NCI-H446 treated with DMSO at 0.1 percent for 48 hours (cell line): ENCODE measurements at regions not wholly inside any gene's neighbourhood (a gene's known extent, or its start where the extent isn't known, plus 50 kb on each side); places are given as distances from the start of the nearest gene placed in this dataset.
"Not testable (repeated sequence)": the region's sequence is repeated elsewhere in the genome, so short reads cannot be mapped to it uniquely, and the experiment has no call there.

ENCODE experiments used
- DNase-seq: peaks from one replicate; lab custom pipeline; 2025; lab: John Stamatoyannopoulos, UW

DNA sequence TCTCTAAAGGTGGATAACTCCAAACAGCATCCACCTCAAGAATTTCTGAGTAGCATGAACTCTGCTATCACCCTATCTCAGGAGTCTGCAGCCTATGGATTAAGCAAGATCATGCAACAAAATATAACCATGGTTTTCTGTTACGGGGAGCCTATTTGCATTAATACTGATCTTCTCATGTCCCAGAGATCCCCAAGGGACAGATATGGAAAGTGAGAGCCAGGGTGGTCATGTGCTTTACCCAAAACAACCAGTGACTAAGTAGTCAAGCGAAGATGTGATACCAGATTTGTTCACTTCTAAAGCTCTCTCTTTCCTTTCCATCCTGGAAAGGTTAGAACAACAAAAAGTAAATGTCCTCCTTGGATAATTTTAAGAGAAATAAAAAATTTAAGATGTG, 125.1 kb downstream of the PRRX1 start:
- no peak for DNase-seq

DNA sequence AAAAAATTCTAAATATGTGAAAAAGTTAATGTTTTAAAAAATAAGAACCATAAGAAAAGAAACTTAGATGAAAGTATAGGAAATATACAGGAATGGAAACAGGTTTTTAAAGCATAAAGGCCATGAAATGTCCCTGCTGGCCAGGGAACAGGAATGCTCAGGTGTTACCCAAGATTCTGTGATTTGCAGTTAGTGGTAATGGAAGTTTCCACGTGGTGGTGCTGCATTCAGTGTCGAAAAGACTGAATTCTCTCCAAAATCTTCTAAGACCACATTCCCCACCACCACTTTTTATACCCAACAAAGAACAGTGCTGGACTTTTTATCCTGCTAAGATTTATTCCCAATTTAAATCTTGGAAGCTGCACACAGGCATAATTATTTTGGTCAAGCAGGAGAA, 126.2 kb downstream of the PRRX1 start:
- DNase-seq = no peak

DNA sequence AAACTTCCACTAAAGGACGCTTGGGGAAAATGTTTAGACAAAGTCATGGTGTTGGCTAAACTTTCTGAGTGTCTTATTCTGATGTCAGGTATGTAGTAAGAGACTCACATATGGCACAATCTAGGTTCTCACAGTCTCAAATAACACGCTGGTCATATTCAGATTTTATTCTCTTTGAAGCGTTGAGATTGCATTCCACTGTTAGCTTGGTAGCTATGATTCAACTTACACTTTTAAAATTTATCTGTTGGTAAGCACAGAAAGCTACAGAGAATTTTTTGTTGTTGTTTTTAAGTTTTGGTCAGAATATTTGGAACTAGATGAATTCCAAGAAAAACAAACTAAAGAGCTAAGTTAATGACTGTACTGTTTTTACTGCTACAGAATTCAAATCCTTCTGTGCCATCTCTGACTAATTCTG, 126.7 kb downstream of the PRRX1 start:
- no peak for DNase-seq

DNA sequence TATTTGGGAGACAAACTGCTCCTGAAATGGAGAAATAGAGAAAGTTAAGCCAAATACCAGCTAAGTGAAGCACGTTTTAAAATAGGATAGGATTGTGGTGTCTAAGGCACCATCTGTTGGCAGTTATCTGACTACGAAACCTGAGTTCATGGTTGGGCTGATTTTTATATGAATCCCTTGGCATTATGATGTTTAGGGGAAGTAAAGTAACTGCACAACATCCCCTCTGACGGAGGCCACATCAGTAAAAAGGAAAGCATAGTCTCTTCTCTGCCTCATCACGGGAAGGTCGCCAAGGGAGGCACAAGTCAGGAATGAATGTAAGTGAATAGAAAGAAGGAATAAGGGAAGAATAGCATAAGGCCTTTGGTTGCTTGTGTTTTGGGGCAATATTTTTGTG, 128.0 kb downstream of the PRRX1 start:
- no peak for DNase-seq

DNA sequence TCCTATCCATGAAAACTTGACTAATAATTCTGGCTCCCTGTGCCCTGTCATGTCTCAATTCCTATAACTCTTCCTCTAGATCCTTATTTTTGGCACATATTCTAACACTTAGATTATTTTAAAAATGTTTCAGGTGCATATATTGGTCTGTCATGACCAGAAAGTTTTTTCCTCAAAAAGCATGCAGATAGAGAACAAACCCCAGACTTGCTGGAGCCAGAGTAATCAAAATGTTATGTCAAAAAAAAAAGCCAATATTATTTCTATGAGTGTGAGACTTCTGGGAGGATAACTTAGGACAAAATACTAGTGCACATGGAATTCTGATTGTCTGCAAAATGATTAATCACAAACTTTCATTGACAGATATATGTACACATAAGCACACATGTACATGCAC, 135.1 kb upstream of the MROH9 start:
- DNase-seq = no peak

DNA sequence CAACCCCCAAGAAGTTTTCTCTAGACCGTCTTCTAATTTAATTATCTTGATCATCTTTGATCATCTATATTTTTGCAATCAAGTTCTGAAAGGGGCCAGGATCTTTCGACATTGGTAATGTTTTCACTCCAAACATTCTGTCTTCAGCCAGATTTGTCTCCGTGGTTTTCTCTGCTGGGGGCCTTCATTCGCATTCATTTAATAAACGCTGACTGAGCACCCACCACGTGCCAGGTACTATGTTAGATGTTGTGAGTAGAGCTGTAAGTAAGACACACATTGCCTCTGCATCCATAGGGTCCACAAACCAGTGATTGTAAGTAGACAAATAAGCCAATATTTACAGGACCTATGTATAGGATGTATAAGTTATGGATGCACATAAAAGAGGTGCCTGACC, 134.5 kb upstream of the MROH9 start:
- DNase-seq = no peak

DNA sequence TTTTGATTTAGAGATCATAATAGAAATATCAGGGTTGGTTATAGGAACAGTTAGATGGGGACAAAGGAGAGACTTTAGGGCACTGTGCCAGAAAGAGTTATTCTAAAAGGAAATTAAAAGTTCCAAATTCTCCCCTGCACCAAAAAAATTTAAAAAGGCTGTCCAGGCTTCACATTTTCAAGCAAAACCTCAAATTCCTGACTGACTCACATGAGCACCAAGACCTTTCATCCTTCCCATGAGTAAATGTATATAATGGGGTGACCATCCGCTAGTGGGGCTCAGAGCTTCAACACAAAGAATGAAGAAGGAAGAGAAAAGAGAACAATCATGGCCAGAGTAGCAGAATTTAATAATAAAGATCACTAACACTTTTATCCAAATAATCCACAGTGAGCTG, 131.6 kb upstream of the MROH9 start:
- DNase-seq = no peak

DNA sequence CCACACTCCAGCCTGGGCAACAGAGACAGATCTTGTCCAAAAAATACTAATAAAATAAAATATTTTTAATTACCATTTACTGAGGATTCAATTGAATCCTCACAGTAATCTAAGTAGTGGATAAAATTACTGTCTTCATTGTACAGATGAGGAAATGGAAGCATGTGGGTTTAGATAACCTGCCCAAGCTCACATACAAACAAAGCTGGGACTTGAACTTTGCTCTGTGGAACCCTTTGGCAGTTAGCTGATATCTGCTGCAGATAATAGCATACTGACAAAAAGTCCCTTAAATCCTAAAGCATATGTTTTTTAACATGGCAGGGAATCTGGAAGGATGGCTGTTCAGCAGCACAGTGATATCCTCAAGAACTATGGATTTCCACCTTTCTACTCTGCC, 130.9 kb upstream of the MROH9 start:
- DNase-seq = no peak

DNA sequence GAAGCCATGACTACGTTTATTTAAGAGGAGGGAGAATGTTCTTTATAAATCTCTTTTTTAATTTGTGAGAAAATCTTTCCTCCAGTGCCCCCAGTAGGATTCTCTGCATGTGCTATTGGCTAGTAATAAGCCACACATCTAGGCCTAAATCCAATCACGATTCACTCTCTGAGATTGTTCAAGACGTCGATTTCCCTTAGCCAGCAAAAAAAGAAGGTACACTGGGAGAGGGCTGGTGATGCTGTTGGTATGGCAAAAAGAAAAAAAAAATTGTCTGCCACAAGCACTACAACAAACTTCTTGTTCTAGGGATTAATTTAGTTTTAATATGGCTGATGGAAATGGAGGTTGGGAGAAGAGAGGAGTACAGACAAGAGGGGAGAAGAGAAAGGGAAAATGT, 130.5 kb upstream of the MROH9 start:
- DNase-seq = no peak

DNA sequence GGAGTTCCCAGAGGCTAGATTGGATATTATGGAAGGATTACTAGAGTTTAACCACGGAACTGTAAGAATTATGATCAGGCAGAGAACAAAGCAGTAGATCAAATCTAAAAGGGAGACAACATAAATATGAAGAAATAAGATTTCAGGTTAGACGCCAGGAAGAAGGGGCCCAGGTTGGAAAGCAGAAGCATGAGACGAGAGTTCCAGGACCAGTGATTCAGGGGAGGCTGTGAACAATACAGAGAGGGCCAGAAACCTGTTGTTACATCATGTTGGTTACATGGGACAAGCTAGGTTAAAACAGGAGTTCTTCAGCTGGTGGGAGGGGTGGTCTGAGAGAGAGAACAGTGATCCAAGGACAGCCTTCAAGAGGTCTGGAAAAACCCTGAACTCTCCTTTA, 128.4 kb upstream of the MROH9 start:
- DNase-seq = no peak

DNA sequence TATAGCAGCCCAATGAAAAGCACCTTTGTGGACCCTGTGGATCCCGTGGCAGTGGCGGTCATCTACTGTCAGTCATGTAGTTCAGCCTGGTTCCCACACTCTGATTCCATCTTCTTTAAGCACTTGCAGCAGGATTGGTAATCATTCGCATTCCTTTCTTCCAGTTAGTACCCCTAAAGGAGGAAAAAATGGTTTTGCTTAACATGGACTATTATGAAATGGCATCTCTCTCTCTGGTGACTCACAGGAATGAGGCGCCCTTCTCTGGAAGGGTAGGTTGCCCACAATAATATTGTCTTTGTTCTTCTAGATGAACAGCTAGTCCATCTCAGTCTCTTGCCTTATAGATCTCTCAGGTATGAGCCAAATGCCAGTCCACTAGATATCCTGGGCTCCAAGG, 127.9 kb upstream of the MROH9 start:
- DNase-seq = no peak

DNA sequence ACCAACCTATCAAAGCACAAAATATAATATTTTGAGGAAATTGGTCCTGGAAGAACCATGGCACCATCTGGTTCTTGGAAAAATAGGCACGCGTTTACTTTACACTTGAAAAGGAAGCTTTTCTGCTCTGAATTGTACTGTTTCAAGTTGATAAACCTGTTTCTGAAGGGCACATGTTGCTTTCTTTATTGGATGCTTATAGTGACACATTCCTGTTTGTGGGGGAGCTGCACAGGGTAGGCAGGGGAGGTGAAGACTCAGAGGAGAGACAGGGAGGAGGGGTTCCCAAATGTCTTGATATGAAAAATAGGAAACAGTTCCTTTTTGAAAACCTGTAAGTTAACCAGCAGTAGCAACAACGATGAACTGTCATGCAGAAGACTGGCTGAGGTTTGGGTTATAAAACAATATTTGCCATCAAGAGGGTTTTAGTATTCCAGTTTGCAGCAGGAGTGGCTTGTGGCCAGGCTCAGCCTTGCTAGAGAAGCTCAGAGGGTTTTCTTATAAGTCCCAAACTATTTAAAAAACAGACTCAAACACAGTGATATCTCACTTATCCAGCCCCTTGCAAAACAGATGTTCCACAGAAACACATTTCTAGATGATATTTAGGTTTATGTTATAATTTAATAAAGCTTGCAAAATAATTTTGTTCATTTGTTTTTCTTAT, 127.0 kb upstream of the MROH9 start:
- no peak for DNase-seq

DNA sequence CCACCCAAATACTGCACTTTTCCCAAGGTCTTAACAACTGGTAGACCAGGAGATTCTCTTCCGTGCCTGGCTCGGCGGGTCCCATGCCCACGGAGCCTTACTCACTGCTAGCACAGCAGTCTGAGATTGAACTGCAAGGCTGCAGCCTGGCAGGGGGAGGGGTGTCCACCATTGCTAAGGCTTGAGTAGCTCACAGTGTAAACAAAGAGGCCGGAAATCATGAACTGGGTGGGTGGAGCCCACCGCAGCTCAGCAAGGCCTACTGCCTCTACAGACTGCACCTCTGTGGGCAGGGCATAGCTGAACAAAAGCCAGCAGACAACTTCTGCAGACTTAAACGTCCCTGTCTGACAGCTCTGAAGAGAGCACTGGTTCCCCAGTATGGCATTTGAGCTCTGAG, 124.3 kb upstream of the MROH9 start:
- not testable (repeated sequence) for DNase-seq

DNA sequence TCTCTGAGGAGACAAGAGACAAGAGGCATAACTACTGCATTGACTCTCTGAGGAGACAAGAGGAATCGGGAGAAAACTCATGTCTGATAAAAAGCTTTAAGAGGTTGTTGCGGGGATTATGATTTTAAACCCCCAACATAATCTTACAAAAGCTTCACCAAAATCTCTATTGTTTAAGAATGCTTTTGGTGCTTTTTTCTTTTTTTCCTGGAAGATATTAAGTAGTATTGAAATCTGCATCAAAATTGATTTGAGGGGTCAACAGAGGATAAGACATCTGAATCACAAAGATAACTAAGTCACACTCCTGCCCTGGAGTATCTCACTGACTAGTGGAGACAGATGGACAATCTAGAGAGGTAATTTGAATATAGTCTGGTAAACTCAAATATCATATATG, 115.6 kb upstream of the MROH9 start:
- no peak for DNase-seq

DNA sequence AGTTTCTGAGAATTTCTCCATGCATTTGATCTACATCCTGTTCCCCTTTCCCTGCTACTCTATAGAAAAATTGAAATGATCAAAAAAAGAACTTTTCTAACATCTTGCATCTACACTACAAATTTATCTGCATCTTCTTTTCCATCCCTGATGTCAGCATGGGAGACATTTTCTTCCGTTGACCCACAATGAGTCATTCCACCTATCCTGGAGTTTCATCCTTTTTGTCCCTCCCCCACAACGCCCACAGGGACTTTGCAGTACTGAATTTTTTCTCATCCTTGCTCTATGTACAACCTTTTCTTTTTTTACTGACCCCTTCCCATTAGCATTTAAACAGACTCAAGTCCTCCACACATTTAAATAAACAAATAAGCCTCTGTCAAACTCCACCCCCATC, 112.2 kb upstream of the MROH9 start:
- DNase-seq = no peak

DNA sequence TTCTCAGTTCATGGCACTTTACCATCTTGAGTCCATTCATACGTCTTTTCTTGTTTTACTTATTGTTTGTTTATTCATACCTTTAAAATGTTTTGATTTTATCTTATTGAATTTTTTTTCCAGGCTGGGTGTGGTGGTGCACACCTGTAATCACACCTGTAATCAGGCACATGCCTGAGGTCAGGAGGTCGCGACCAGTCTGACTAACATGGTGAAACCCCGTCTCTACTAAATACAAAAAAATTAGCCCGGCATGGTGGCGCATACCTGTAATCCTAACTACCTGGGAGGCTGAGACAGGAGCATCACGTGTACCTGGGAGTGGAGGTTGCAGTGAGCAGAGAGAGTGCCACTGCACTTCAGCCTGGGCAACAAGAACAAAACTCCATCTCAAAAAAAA, 104.1 kb upstream of the MROH9 start:
- no peak for DNase-seq

DNA sequence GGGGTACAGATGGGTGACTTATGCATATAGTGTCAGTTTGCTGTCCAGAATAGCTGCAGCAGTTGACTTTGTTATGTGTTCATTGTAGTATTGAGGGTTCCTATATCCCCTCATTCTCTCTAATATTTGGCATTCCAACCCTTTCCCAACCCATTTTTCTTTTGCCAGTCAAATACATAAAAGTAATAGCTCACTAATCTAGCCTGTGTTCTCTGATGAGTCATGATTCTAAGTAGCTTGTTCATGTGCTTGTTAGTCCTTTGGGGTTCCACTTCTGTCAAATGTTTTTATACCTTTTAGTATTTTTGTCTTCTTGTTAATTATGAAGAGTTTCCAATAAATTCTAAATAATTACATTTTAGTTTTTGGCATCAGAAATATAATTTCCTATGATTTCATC, 99.2 kb upstream of the MROH9 start:
- no peak for DNase-seq

DNA sequence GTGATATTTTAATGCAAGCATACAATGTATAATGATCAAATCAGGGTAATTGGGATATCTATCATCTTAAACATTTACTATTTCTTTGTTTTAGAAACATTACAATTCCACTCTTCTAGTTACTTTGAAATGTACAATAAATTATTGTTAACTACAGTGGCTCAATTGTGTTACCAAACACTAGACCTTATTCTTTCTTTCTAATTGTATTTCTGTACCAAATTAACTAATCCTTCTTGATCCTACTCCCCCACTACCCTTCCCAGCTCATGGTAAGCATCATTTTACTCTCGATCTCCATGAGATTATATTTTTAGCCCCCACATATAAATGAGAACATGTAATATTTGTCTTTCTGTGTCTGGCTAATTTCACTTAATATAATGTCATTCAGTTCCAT, 95.0 kb upstream of the MROH9 start:
- DNase-seq = no peak

DNA sequence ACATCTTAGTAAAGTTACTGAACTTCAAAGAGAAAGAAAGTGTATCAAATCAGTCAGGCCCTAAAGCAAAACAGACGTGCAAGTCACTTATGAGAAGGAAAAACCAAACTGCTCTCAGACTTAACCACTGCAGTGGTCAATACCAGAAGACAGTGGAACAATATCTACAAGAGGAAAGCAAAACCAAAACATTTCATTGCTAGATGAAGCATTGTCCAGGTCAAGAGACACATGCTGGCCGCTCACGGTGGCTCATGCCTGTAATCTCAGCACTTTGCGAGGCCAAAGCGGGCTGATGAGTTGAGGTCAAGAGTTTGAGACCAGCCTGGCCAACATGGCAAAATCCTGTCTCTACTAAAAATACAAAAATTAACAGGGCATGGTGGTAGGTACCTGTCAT, 82.0 kb upstream of the MROH9 start:
- DNase-seq = no peak

DNA sequence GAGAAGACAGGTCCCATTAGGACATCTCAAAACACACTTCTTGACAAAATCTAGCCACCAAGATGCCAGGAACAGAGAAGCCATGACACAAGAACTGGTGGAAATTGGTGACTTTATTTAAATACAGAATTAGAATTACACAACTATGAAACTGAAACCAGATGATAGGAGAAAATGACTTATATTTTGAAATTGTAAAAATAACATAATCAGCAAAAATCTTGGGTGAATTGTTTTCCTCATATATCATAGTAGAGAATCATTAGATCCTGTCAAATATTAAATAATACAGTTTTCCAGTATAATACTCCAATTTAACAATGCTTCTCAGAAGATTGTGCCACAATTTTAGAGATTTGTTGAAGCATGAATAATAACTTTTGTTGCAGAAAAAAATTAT, 81.5 kb upstream of the MROH9 start:
- no peak for DNase-seq

DNA sequence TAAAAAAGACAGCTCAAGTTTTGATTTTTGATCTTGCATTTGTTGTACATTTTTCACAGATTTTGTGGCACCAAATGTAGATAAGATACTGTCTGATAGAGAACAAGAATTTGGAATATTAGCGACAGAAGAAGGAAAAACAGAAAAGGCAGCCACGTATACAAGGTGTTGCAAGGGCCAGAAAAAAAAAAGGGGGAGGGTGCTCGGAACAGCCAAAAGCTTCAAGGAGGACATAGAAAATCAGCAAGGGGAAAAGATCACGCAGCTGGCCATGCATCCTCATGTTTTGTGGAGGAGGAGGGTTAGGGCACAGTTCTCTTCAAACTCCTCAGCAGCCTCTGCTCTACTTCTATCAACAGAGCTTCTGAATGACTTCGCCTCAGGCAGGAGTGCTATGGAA, 80.7 kb upstream of the MROH9 start:
- no peak for DNase-seq

DNA sequence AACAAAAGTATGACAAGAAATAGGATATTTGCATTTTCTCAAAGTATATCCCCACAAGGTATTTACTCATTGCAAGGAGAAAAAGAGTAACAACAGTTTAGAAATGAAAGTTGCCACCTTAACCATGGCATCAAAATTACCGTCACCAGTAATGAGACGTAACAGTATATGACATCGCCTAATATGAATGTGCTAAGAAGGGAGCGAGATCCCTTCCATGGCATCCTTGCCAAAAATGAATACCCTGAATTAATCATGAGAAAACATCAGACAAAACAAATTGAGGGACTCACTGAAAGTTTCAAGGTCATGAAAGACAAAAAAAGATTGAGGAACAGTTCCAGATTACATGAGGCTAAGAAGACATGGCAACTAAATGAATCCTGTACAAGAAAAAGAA, 78.9 kb upstream of the MROH9 start:
- no peak for DNase-seq

DNA sequence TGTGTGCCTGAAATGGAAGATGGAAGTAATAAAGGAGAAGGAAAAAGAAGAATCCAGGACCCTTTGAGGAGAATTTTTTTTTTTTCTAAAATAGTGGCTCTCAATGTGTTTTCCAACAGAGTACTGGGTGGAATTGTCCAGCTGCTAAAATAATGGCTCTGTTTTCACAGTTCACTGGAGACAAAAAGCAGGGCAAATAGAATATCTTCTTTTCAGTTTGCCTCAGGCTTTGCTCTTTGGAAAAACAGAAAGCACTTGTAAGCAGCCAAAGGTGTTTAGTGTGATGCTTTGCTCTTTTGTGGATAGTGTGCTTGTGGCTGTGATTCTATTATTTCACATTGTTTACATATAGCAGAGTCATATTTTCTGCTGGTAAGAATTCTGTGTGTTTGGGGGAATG, 77.4 kb upstream of the MROH9 start:
- no peak for DNase-seq

DNA sequence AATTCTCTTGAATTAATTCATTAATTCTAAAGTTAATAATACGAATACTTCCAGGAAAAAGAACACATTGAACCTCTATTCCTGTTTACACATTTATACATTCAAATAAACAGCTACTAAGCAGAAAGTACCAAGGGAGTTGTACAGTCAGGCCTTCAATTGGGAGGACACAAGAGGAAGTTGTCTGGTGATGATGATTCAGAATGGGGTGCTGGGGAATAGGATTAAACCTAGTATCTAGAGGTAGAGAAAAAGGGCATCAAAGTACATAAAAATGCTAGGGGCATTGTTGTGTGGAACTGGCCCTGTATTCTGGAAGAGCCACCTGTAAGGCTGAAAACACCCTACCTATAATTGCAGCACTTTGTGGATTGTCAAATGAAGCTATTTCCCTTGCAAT, 71.7 kb upstream of the MROH9 start:
- DNase-seq = no peak

DNA sequence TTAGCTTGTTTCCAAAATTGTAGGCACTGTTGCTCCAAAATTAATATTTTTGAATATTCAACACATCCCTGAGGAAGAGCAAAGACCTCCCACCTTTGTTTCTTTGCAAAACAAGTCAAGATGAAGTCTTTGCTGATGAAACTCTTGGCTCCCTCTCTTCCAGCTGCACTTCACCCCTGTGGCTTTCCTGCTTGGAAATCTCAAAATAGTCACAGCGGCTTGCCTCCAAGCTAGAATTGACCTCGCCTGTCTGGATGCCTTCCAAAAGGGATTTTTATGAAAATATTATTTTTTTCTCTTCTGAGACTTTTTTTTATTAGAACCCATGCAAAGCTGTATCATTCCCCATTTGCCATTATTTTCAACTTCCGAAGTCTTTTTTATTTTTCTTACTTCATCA, 71.1 kb upstream of the MROH9 start:
- DNase-seq = no peak
